Calu3 (cell line): ENCODE measurements at regions not wholly inside any gene's neighbourhood (a gene's known extent, or its start where the extent isn't known, plus 50 kb on each side); places are given as distances from the start of the nearest gene placed in this dataset.

ENCODE experiments used
- BruUV-seq: library from RNA; stranded (reverse); fragments of 400-500 nt; replicated peaks from 2 replicates; lab custom pipeline; 2021; lab: Mats Ljungman, UMichigan
- CTCF ChIA-PET: fragments of 300-600 bp; sonication (Branson Sonifier 250); formaldehyde crosslinking; loops from one replicate; lab custom pipeline; 2022; ENCODE audit warnings: antibody characterized with exemption; lab: Charles Lee
- DNase-seq: peaks from one replicate; pipeline ENCODE4 v3.0.0; 2022
- H3K27ac Mint-ChIP-seq: one replicate; pipeline ENCODE4 v1.8.0; 2022; ENCODE audit warnings: mixed read lengths; ENCODE audit not compliant: unreplicated experiment
- H3K27me3 Mint-ChIP-seq: one replicate; pipeline ENCODE4 v1.8.0; 2022; ENCODE audit warnings: mixed read lengths; ENCODE audit not compliant: unreplicated experiment
- H3K36me3 Mint-ChIP-seq: one replicate; pipeline ENCODE4 v1.8.0; 2022; ENCODE audit warnings: mild to moderate bottlenecking, moderate library complexity, mixed read lengths; ENCODE audit not compliant: insufficient read depth, unreplicated experiment
- H3K4me1 Mint-ChIP-seq: one replicate; pipeline ENCODE4 v1.8.0; 2022; ENCODE audit warnings: mild to moderate bottlenecking, low read depth, mixed read lengths; ENCODE audit not compliant: unreplicated experiment
- H3K4me3 Mint-ChIP-seq: one replicate; pipeline ENCODE4 v1.8.0; 2022; ENCODE audit warnings: mild to moderate bottlenecking, low read depth, moderate library complexity, mixed read lengths; ENCODE audit not compliant: unreplicated experiment
- H3K9me3 Mint-ChIP-seq: one replicate; pipeline ENCODE4 v1.8.0; 2022; ENCODE audit warnings: low read depth, mixed read lengths; ENCODE audit not compliant: unreplicated experiment
- CTCF ChIP-seq: fragments of 200-600 bp; IDR thresholded peaks from one replicate; pipeline ENCODE4 v1.8.0; 2022; ENCODE audit warnings: antibody characterized with exemption; ENCODE audit not compliant: unreplicated experiment
- intact Hi-C: fragments of 100-400 bp; cut with micrococcal nuclease; formaldehyde crosslinking; loops from one replicate; pipeline ENCODE4 v1.10.0; 2022; ENCODE audit not compliant: unreplicated experiment

- no peaks in the 10 kb centered on the region for H3K9me3 Mint-ChIP-seq
- BruUV-seq, result no TSS peak
- peaks cover 13% of the 10 kb centered on the region for H3K27me3 Mint-ChIP-seq
- no peak for DNase-seq
- H3K36me3 Mint-ChIP-seq, result no peaks in the 10 kb centered on the region
- H3K4me1 Mint-ChIP-seq, result no peaks in the 10 kb centered on the region
- H3K27ac Mint-ChIP-seq, result no peak overlapping the region
- CTCF ChIA-PET, result no interaction called here
- intact Hi-C loops, result no loop called here
- H3K4me3 Mint-ChIP-seq, result no peak overlapping the region
- no peak for TF ChIP-seq CTCF
These were observed 65.5 kb upstream of the C3orf49 start for GRCh38 chr3:63753567-63753966.

GRCh38 chr3:63753995-63754394, 65.1 kb upstream of the C3orf49 start:
- Mint-ChIP-seq H3K36me3 (no peaks in the 10 kb centered on the region), H3K4me3 (no peak overlapping the region), H3K4me1 (no peaks in the 10 kb centered on the region), H3K9me3 (no peaks in the 10 kb centered on the region), H3K27me3 (peaks cover 13% of the 10 kb centered on the region), H3K27ac (no peak overlapping the region)
- BruUV-seq, result no TSS peak
- no peak for TF ChIP-seq CTCF
- DNase-seq, result no peak
- intact Hi-C loops, result no loop called here
- CTCF ChIA-PET, result no interaction called here

GRCh38 chr3:63762180-63762579, 56.9 kb upstream of the C3orf49 start:
- DNase-seq, result no peak
- Mint-ChIP-seq H3K36me3 (no peaks in the 10 kb centered on the region), H3K27me3 (peaks cover 9% of the 10 kb centered on the region), H3K9me3 (no peaks in the 10 kb centered on the region), H3K4me3 (no peak overlapping the region), H3K4me1 (peaks cover 13% of the 10 kb centered on the region), H3K27ac (no peak overlapping the region)
- no TSS peak for BruUV-seq
- no peak for TF ChIP-seq CTCF
- CTCF ChIA-PET, result no interaction called here
- intact Hi-C loops, result no loop called here

GRCh38 chr3:63762934-63763550, 56.1 kb upstream of the C3orf49 start:
- Mint-ChIP-seq H3K27me3 (peaks cover 9% of the 10 kb centered on the region), H3K9me3 (no peaks in the 10 kb centered on the region), H3K4me1 (peaks cover 13% of the 10 kb centered on the region), H3K27ac (no peak overlapping the region), H3K4me3 (no peak overlapping the region), H3K36me3 (no peaks in the 10 kb centered on the region)
- intact Hi-C loops, result no loop called here
- BruUV-seq, result no TSS peak
- CTCF ChIA-PET, result no interaction called here
- TF ChIP-seq CTCF, result no peak
- no peak for DNase-seq
